Heart left ventricle (tissue), 16 donors: ENCODE measurements at regions not wholly inside any gene's neighbourhood (a gene's known extent, or its start where the extent isn't known, plus 50 kb on each side); places are given as distances from the start of the nearest gene placed in this dataset.
"Not testable (repeated sequence)": the region's sequence is repeated elsewhere in the genome, so short reads cannot be mapped to it uniquely, and the experiment has no call there.

Source experiments
- ATAC-seq, 4 donors: fragments of 200-7000 bp; cut with Tn5 transposase; one replicate each; pipeline ENCODE4 v1.9.1; 2020 to 2022; ENCODE audit warnings: moderate library complexity in 4 of 4, mild to moderate bottlenecking in 3 of 4, moderate number of reproducible peaks in 1 of 4
- DNase-seq, 5 donors: peaks; one replicate each; pipeline ENCODE4 v3.0.0-alpha.2; 2020
- H3K27ac ChIP-seq, 12 donors: fragments of 200-600 bp; sonication (generic) in 4 of 12; one replicate each; pipeline versions ENCODE4 v1.5.0 to v1.8.0; 2016 to 2022; ENCODE audit warnings: mild to moderate bottlenecking in 2 of 12
- H3K27me3 ChIP-seq, 9 donors: fragments of 200-600 bp; sonication (generic) in 2 of 9; one replicate each; pipeline versions ENCODE4 v1.5.1 to v1.8.0; 2016 to 2022; ENCODE audit warnings: mild to moderate bottlenecking in 3 of 9
- H3K36me3 ChIP-seq, 9 donors: fragments of 200-600 bp; sonication (generic) in 2 of 9; one replicate each; pipeline versions ENCODE4 v1.5.0 to v1.8.0; 2018 to 2022; ENCODE audit warnings: mild to moderate bottlenecking in 2 of 9
- H3K4me1 ChIP-seq, 12 donors: fragments of 200-600 bp; sonication (generic) in 4 of 12; one replicate each; pipeline versions ENCODE4 v1.5.0 to v1.8.0; 2016 to 2022; ENCODE audit warnings: mild to moderate bottlenecking in 3 of 12
- H3K4me3 ChIP-seq, 12 donors: fragments of 200-600 bp; sonication (generic) in 4 of 12; one replicate each; pipeline versions ENCODE4 v1.5.0 to v1.8.0; 2017 to 2022; ENCODE audit warnings: mild to moderate bottlenecking in 9 of 12, moderate library complexity in 4 of 12
- H3K9me3 ChIP-seq, 12 donors: fragments of 200-600 bp; sonication (generic) in 4 of 12; one replicate each; pipeline versions ENCODE4 v1.5.0 to v1.8.0; 2016 to 2022; ENCODE audit warnings: mild to moderate bottlenecking in 1 of 12
- CTCF ChIP-seq, 12 donors: fragments of 200-600 bp; sonication (generic) in 4 of 12; IDR thresholded peaks; one replicate each; pipeline versions ENCODE4 v1.5.0 to v1.8.0; 2018 to 2022; ENCODE audit warnings: antibody characterized with exemption in 12 of 12, mild to moderate bottlenecking in 5 of 12
- POLR2A ChIP-seq, 2 donors: fragments of 450-650 bp; IDR thresholded peaks; one replicate each; pipeline ENCODE4 v1.6.1; 2017; ENCODE audit warnings: antibody characterized with exemption in 2 of 2, mild to moderate bottlenecking in 2 of 2, moderate library complexity in 2 of 2
- WGBS, 4 donors: extraction: QIAGEN DNeasy Blood & Tissue Kit in 2 of 4; methylation state at CpG; one replicate each; pipeline versions ENCODE4 v1.1.5 to v1.1.7; 2013 to 2018; 5-methylcytosine and 5-hydroxymethylcytosine counted together
- intact Hi-C, 10 donors: fragments of 100-400 bp; cut with DNase I; formaldehyde crosslinking; loops; one replicate each; pipeline versions ENCODE4 v1.11.1 to v1.14.2; 2022
- donor health status: ischemic (EF 13 %, LVEDD 7.1; RV severe dilation, severe dysfunction).
- donor health status: healthy with polysubstance abuse.
- donor health status: DM: no; HTN: yes; CAD: no.
- donor health status: DM: no; HTN: no; CAD: no.
- donor health status: ischemic (EF 25% LVEDD 6.9; RV normal size, moderate dysfunction).
- donor health status: ischemic (EF 25% LVEDD 5.7; RV mildly dilated, moderate dysfunction).
- donor health status: healthy.
- donor health status: DM: yes; HTN: yes; CAD: no.
- donor health status: ischemic (EF 35%, LVEDD 5.7; RV mildly dilated, moderate dysfunction).
- donor health status: nonischemic (EF 11% LVEDD 7.7; RV severe dilation, severe dysfunction).
- donor health status: DM: yes; HTN: yes; CAD: no.
- donor health status: PGD.
- donor health status: ischemic (EF 29% LVEDD 5.4; RV normal size, mild dysfunction).
- donor health status: nonischemic (EF 23%, LVEDD 6.1; RV moderate dilation, normal function).

GRCh38 chr9:88623698-88624097, 88.7 kb downstream of the NXNL2 start:
- Histone ChIP-seq H3K4me1 (no peaks in the 10 kb centered on the region), H3K9me3 (no peaks in the 10 kb centered on the region), H3K36me3 (no peaks in the 10 kb centered on the region), H3K27ac (no peak overlapping the region), H3K4me3 (no peak overlapping the region), H3K27me3 (no peaks in the 10 kb centered on the region)
- no peak for TF ChIP-seq POLR2A (IDR thresholded peaks at IDR 0.05)
- no peak for TF ChIP-seq CTCF (IDR thresholded peaks at IDR 0.05)
- no peak for DNase-seq
- ATAC-seq, result no peak
- intact Hi-C loops, result no loop called here

GRCh38 chr9:88628114-88628513, 93.1 kb downstream of the NXNL2 start:
- WGBS, 4 donors, result 72 to 82% (median 80%) methylated on average over 2 of the region's 2 CpGs
- TF ChIP-seq POLR2A (IDR thresholded peaks at IDR 0.05) (no peak), CTCF (IDR thresholded peaks at IDR 0.05) (no peak)
- intact Hi-C loops, result no loop called here
- H3K4me3 ChIP-seq, result no peak overlapping the region
- H3K9me3 ChIP-seq, result peaks cover 0 to 13% (median 0%) of the 10 kb centered on the region in 12 donors
- no peak for ATAC-seq
- DNase-seq, result no peak
- H3K27me3 ChIP-seq, result no peaks in the 10 kb centered on the region
- no peak overlapping the region for H3K27ac ChIP-seq
- no peaks in the 10 kb centered on the region for H3K4me1 ChIP-seq
- no peaks in the 10 kb centered on the region for H3K36me3 ChIP-seq

- no peak for DNase-seq
- no peaks in the 10 kb centered on the region for H3K4me1 ChIP-seq
- no peaks in the 10 kb centered on the region for H3K36me3 ChIP-seq
- H3K9me3 ChIP-seq, result peaks cover 0 to 20% (median 0%) of the 10 kb centered on the region in 12 donors
- H3K27ac ChIP-seq, result no peak overlapping the region
- intact Hi-C loops, result no loop called here
- TF ChIP-seq POLR2A (IDR thresholded peaks at IDR 0.05) (no peak), CTCF (IDR thresholded peaks at IDR 0.05) (no peak)
- no peak for ATAC-seq
- no peak overlapping the region for H3K4me3 ChIP-seq
- H3K27me3 ChIP-seq, result no peaks in the 10 kb centered on the region
Measured at GRCh38 chr9:88628811-88629210, 93.8 kb downstream of the NXNL2 start.

GRCh38 chr9:88630574-88630973, 95.6 kb downstream of the NXNL2 start:
- H3K27me3 ChIP-seq, H3K4me1 ChIP-seq, intact Hi-C loops, H3K4me3 ChIP-seq, H3K36me3 ChIP-seq, DNase-seq, ATAC-seq, H3K27ac ChIP-seq: not testable (repeated sequence)
- H3K9me3 ChIP-seq, result peaks cover 0 to 24% (median 2%) of the 10 kb centered on the region in 12 donors
- WGBS, 4 donors, result 65 to 90% (median 77%) methylated on average over 3 of the region's 3 CpGs

- DNase-seq (no peak), ATAC-seq (no peak)
- Histone ChIP-seq H3K4me1 (no peaks in the 10 kb centered on the region), H3K9me3 (peaks cover 0 to 41% (median 4%) of the 10 kb centered on the region in 12 donors), H3K36me3 (no peaks in the 10 kb centered on the region), H3K27ac (no peak overlapping the region), H3K4me3 (no peak overlapping the region), H3K27me3 (no peaks in the 10 kb centered on the region)
- intact Hi-C loops, result no loop called here
- TF ChIP-seq CTCF (IDR thresholded peaks at IDR 0.05), result no peak
Measured at GRCh38 chr9:88635151-88635550, 100.2 kb downstream of the NXNL2 start.
